ENCODE measurements at regions not wholly inside any gene's neighbourhood (a gene's known extent, or its start where the extent isn't known, plus 50 kb on each side); places are given as distances from the start of the nearest gene placed in this dataset.

GRCh38 chr12:91574391-91574790 lies 391.8 kb upstream of the DCN start:
- TF ChIP-seq CTCF (IDR thresholded peaks at IDR 0.05; ENCODE audit: control insufficient read depth, extremely low read depth, insufficient read depth) = no peak
- H3K4me3 ChIP-seq (ENCODE audit: low read depth, low read length) = no peak overlapping the region
- DNase-seq (ENCODE audit: low read depth) = no peak

- no peak for DNase-seq (ENCODE audit: low read depth)
- H3K4me3 ChIP-seq (ENCODE audit: low read depth, low read length) = no peak overlapping the region
- no peak for TF ChIP-seq CTCF (IDR thresholded peaks at IDR 0.05; ENCODE audit: control insufficient read depth, extremely low read depth, insufficient read depth)
Observed at GRCh38 chr12:91572869-91573268, 390.3 kb upstream of the DCN start.

- H3K4me3 ChIP-seq (ENCODE audit: low read depth, low read length) = no peak overlapping the region
- no peak for DNase-seq (ENCODE audit: low read depth)
- no peak for TF ChIP-seq CTCF (IDR thresholded peaks at IDR 0.05; ENCODE audit: control insufficient read depth, extremely low read depth, insufficient read depth)
Observed at GRCh38 chr12:91567100-91567485, 384.5 kb upstream of the DCN start.

GRCh38 chr12:91566328-91567099 lies 383.9 kb upstream of the DCN start:
- DNase-seq (ENCODE audit: low read depth) = no peak
- H3K4me3 ChIP-seq (ENCODE audit: low read depth, low read length) = no peak overlapping the region
- TF ChIP-seq CTCF (IDR thresholded peaks at IDR 0.05; ENCODE audit: control insufficient read depth, extremely low read depth, insufficient read depth) = no peak

- no peak for DNase-seq (ENCODE audit: low read depth)
- TF ChIP-seq CTCF (IDR thresholded peaks at IDR 0.05; ENCODE audit: control insufficient read depth, extremely low read depth, insufficient read depth) = no peak
- no peak overlapping the region for H3K4me3 ChIP-seq (ENCODE audit: low read depth, low read length)
Observed at GRCh38 chr12:91565846-91566245, 383.2 kb upstream of the DCN start.

- no peak overlapping the region for H3K4me3 ChIP-seq (ENCODE audit: low read depth, low read length)
- DNase-seq (ENCODE audit: low read depth) = no peak
- no peak for TF ChIP-seq CTCF (IDR thresholded peaks at IDR 0.05; ENCODE audit: control insufficient read depth, extremely low read depth, insufficient read depth)
Observed at GRCh38 chr12:91565246-91565645, 382.6 kb upstream of the DCN start.
